EH (cell line): ENCODE measurements at regions not wholly inside any gene's neighbourhood (a gene's known extent, or its start where the extent isn't known, plus 50 kb on each side); places are given as distances from the start of the nearest gene placed in this dataset.
"Not testable (repeated sequence)": the region's sequence is repeated elsewhere in the genome, so short reads cannot be mapped to it uniquely, and the experiment has no call there.

ENCODE experiments used
- DNase-seq: peaks from one replicate; pipeline ENCODE4 v3.0.0-alpha.2; 2015; ENCODE audit warnings: low read depth

DNA sequence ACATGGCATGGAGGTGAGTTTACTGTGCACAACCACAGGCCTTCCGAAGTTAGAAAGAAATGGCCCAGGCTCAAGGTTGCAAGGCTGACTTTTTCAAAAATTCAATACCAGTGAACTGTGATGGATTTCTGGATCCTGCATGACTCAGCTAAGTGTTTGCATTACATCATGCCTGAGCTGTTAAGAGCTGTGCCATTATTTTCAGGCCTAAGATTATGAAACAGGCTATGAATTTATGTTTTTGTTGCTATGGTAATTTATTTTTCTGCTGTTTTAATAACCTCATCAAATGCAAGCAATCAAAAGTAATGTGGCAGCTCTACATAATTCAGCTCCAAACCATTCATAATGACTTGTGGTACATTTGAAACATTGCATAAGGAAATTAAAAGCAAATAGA, 457.7 kb upstream of the TMEM132C start:
- DNase-seq: peak; percentile 66

- DNase-seq: peak; percentile 92
These were observed 456.9 kb upstream of the TMEM132C start for GRCh38 chr12:127810041-127810440.

GRCh38 chr12:127810459-127810858, 456.5 kb upstream of the TMEM132C start:
- not testable (repeated sequence) for DNase-seq

- DNase-seq: peak; percentile 84
These were observed 455.0 kb upstream of the TMEM132C start for GRCh38 chr12:127811988-127812387.

GRCh38 chr12:127813147-127813546, 453.8 kb upstream of the TMEM132C start:
- no peak for DNase-seq

DNA sequence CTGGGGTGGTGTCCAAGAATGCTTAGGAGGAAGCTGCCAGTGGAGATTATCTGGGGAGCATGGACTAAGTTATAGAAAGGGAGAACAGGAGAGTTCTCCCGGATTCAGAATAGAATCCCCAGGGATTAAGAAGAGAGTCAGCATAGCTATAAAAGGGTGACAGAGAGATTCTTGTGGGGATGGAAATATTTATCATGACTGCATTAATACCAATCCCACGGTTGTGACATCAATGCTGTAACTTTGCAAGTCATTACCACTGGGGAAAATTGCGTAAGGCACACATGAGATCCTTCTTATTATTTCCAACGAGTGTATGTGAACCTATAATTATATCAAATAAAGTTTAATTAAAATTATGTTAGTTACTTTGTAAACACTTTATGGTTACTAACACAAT, 447.9 kb upstream of the TMEM132C start:
- DNase-seq: peak; percentile 45

DNA sequence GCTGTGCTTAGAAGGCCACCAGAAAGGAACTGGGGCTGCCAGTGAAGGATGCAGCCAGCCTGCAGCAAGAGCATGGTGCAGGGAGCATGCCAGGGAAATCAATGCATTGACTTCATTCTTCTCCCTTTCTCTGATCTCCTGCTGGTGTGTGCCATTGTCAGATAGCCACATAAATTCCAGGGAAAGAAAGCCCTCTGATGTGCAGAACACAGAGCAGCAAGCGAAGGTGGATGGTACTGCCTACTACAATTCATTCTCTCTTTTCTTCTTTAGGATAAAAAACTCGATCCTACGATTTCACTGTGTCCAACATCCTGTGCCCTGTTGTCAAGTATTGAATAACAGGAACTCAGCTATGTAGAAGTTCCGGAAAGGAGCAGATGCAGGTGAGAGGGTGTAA, 446.7 kb upstream of the TMEM132C start:
- DNase-seq: no peak

GRCh38 chr12:127820846-127821245, 446.1 kb upstream of the TMEM132C start:
- DNase-seq: no peak

DNA sequence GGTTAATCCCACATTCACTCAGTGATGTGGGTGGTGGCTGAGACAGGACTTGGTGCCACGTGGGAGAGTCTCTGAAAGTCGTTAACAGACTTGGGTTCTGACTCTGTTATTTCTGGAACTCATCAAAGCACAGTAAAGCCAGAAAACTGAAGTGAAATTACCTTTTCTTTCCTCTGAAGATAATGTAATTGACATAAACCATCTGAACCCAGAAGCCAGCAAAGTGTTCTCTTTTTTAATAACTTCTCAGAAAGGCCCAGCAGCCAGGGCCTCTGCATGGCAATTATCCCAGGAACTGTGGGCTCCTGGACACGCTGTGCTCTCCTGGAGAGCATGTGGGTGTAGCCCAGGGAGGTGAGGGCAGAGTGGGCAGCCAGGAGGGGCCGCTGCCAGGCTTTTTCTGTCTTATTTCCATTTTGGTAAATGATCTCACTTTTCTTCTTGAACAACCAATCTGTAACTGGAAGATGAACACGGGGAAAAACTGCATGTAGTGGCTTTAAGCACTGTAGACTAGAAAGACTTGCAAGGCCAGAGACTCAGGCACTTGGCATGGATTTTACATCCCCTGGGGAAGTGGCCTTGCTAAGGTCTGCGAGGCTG, 444.1 kb upstream of the TMEM132C start:
- no peak for DNase-seq

GRCh38 chr12:127823801-127824200, 443.2 kb upstream of the TMEM132C start:
- DNase-seq: no peak

- DNase-seq: no peak
These were observed 437.5 kb upstream of the TMEM132C start for GRCh38 chr12:127829281-127830064.

GRCh38 chr12:127830065-127830460, 436.9 kb upstream of the TMEM132C start:
- no peak for DNase-seq

- no peak for DNase-seq
These were observed 436.2 kb upstream of the TMEM132C start for GRCh38 chr12:127830730-127831129.

- DNase-seq: no peak
These were observed 434.8 kb upstream of the TMEM132C start for GRCh38 chr12:127832172-127832571.

DNA sequence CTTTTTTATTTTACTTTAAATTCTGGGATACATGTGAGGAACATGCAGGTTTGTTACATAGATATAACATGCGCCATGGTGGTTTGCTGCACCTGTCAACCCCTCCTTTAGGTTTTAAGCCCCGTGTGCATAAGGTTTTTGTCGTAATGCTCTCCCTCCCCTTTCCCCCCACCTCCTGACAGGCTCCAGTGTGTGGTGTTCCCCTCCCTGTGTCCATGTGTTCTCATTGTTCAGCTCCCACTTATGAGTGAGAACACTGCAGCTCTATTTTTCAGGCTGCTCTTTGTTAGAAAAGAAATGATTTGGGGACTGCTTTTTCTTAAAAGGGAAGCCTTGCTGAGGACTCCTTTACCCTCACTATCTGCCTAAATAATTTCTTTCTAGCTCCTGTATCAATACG, 430.2 kb upstream of the TMEM132C start:
- DNase-seq: not testable (repeated sequence)

- DNase-seq: no peak
These were observed 409.3 kb upstream of the TMEM132C start for GRCh38 chr12:127857661-127858060.

DNA sequence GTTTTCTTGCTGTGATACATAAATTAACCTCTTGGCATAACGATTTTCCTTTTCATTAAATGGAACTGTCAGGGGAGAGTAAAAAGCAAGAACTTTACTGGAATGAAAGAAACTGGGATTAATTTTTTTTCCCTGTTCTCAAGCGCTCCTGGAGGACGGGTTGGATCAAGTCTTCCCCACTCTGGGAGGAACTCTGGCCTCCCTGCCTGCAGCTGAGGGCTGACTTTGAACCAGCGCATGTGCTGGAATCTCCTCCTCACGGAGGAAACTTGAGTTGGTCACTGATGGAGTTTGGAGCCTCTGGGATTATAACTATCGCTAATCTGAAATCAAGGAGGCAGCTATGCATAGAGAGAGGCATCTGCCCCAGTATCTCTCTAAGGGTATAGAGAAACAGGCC, 406.4 kb upstream of the TMEM132C start:
- no peak for DNase-seq

DNA sequence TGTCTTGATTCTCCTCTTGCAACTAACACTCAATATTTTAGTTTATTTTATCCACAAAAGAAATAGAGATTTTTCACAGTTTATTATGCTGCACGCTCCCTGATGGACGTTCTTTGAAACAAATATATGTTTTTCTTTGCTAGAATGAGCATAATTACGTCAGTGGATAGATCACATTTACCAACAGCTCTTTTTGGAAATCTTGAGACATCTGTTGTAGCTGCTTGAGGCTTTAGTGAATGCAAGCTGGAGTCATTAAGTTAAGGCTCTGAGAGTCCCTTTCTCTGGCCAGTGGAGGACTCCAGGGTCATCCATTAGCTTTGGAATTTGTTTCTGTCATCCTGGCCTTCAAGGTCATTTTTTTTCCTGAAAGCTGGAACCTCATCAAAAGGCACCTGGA, 405.6 kb upstream of the TMEM132C start:
- no peak for DNase-seq

DNA sequence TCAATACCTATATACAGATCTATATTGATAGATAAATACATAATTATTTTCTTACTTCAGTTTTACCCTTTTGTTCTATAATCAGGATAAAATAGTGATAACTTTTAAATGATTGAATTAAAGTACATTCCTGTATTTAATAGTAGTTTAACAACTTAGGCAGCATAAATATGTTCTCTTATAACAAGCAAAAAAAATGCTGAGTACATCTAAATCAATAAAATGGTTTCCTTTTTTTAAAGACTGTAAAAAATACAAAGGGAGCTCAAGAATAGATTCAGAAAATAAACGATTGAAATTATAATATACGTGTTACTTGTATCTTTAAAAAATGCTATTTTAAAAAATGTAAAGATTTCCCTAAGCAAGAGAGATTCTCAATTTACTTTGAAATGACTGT, 393.7 kb upstream of the TMEM132C start:
- no peak for DNase-seq

DNA sequence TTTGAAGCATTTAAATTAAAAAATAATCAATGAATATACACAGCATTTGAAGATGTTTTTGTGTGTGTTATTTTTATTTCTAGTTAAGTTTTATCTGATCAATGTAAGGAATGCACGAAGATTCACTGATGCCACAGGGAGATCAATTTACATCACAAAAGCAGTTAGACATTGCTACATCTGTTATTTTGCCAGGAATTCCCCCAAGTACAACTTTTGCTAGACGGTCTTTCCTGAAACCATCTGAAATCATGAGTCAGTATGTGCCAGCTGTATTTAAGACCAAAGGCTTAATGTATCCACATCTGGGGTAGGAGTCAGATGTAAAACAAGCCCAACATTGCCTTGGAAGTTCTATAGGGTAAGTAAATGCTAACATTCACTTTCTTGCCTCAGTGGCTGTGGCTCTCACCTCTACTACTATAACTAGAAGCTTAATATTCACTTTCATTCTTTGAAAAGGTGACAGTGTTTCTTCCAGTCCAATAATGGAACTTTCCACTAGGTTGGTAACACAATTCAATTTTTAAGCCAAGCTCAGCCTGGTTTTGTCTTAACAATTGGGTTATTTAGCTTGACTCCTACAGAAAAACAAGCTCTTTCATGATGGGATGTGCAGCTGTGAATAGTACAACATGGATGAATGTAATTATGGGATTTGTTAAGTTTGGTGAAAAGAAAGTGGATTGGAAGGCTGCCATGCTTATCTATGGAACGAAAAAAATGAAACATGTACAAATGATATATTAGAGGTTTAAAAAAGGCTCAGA, 385.4 kb upstream of the TMEM132C start:
- peak; percentile 40 for DNase-seq

- DNase-seq: no peak
These were observed 384.0 kb upstream of the TMEM132C start for GRCh38 chr12:127883013-127883412.

DNA sequence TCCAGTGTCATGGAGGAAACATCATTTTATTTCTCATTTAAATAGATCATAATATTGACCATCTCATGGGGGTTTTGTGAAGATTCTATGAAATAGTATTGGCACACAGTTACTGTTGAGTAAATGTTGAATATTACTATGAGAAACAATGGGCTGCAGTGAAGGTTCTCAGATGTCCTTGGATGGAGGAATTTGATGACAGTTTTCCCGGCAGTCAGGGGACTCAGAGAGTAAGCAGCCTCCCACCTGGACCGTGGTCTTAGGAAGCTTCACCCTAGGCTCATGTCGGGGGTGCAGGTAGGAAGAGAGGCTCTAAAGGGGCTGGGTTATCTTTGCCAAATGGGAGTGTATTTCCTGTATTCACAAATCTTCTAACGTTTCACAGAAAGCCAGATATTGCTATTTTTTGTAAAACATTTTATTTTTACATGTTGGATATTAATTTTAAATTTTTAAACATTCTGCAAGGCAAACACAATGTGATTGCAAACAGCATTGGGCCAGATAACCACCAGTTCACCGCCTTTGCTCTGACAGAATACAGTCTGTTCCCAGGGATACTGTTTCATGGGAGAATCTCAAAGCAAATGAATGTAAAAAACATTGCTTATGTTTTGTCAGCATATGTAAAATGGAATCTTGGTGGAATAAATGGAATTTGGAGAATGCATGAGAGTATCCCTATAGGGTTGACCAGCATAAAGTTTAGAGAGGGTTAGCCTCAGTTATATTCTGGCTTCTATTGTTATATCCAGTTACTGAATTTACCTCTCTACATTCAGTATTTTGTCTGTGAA, 380.8 kb upstream of the TMEM132C start:
- DNase-seq: peak; percentile 3
